GM12874 (cell line): ENCODE measurements at regions not wholly inside any gene's neighbourhood (a gene's known extent, or its start where the extent isn't known, plus 50 kb on each side); places are given as distances from the start of the nearest gene placed in this dataset.

Experiments used
- TF ChIP-seq, protein P1 (sequence below): IDR thresholded peaks from 2 replicates; pipeline ENCODE4 v1.5.1; 2011; ENCODE audit warnings: low read depth, mild to moderate bottlenecking, control low read depth, low read length, moderate library complexity; ENCODE audit not compliant: insufficient read depth

DNA sequence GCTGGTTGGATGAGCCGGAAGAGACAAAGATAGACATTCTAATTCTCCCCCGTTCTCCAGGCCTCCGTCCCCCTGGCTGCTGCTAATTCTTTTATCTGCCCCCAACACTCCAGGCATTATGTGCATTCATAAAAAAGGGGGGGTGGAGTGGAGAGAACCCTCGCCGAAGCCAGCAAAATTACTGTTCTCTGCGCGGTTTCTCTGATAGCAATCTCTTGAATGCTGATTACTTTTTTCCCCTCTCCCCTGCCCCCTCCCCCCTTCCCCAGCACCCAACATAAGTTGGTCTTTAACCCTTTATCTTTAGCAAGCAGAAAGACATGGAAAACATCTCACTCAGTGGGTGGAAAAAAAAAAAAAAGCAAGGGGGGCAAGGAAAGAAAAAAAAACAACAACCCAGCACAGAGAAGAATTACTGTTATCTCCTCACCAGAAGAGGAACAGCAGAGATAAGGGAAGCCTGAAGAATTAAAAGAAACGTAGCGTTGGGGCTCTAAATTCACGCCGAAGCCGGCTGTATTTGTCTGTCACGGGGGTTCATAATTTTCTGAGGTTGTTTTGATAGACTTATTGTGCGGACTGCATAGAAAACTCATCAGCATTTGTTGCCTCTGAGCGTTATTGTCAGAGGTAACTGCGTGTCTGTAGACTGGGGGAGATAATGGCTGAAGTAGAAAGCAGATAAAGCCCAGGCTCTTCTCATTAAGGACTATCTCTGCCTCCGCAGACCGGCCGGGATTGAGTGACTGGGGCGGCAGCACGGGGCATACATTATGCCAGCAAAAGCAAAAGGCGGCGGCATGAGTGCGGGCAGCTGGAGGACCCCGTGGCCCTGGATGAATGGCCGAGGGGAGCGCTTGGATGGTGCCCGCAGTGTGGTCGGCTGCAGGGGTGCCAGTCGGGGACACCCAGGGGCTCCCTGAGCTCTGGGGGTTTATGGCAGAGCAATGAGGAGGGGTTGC lies 126.9 kb downstream of the MRM1 start:
- TF ChIP-seq, protein P1, sequence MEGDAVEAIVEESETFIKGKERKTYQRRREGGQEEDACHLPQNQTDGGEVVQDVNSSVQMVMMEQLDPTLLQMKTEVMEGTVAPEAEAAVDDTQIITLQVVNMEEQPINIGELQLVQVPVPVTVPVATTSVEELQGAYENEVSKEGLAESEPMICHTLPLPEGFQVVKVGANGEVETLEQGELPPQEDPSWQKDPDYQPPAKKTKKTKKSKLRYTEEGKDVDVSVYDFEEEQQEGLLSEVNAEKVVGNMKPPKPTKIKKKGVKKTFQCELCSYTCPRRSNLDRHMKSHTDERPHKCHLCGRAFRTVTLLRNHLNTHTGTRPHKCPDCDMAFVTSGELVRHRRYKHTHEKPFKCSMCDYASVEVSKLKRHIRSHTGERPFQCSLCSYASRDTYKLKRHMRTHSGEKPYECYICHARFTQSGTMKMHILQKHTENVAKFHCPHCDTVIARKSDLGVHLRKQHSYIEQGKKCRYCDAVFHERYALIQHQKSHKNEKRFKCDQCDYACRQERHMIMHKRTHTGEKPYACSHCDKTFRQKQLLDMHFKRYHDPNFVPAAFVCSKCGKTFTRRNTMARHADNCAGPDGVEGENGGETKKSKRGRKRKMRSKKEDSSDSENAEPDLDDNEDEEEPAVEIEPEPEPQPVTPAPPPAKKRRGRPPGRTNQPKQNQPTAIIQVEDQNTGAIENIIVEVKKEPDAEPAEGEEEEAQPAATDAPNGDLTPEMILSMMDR = no peak

DNA sequence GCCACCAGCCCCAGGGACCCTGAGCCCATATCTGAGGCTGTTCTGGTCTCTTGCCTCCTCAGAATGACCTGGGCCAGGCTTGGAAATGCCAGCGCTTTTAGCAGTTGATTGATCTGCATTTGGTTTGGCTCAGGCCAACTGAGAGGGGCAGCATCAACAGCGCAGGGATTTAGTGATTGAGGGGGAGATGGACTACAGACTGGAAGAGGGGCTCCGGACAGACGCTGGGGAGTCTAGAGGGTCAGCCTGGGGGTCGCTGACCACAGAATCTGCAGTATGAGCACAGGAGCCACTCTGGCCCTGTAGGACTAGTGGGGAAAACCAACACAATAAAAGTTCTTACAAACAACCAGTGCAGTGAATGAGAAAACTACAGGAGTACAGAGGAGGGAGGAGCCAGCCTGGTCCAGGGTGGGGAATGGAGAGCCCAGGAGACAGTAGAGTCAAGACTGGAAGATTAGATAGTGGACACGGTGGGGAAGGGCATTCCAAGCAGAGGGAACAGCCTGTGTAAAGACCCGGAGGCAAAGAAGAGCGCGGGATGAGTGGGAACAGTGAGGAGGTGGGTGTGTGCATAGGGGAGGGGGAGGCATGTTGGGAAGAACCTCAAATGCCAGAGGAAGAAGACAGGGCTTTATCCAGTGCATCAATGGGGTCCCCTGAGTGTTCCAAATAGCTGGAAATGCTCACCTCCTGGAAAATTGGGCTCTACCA lies 128.9 kb downstream of the MRM1 start:
- TF ChIP-seq, protein P1 = no peak

DNA sequence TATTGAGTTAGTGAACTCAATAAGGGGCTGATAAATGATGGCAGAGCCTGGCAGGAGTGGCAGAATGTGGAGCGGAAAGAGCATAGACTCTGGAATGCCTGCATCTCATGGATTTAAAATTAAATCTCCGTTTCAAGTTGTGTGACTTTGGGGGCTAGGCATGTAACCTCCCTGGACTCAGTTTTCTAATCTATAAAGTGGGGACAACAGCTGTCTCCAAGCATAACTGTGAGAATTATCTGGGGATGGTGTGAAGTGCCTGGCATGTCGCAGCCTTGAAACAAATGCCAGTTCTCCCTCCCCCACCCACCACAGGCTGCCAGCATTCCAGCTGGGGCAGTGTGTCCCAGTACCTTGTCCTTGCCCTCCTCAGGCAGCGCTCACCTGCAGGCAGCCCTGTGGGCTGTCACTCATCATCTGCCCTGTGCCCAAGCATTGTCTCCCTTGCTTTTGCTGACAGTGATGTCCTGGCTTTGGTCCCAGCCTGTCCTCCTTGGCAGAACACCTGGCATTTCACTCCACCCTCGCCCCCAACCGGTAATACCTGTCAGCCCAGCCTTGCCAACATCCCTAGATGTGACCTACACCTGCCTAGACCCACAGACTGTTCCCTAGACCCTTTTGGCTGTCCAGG lies 129.6 kb downstream of the MRM1 start:
- TF ChIP-seq, protein P1 = no peak

DNA sequence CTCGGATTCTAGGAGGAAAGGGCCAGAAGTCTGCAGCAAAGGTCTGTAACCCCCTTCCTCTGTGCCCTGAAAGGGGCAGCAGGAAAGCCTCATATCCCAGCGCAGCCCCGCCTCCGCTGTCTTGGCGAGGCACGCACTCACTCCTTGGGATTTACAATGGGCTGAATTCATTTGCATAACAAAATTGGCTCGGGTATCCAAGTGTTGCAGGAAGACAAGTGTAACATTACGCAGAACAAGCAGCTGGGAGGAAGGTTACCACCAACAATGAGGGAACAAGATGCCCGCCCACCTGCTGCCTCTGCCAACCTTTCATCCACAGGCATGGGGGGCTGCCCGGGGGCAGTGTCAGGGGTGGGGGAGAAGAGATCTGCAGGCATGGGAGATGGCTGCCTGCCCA lies 130.4 kb downstream of the MRM1 start:
- TF ChIP-seq, protein P1 = no peak

DNA sequence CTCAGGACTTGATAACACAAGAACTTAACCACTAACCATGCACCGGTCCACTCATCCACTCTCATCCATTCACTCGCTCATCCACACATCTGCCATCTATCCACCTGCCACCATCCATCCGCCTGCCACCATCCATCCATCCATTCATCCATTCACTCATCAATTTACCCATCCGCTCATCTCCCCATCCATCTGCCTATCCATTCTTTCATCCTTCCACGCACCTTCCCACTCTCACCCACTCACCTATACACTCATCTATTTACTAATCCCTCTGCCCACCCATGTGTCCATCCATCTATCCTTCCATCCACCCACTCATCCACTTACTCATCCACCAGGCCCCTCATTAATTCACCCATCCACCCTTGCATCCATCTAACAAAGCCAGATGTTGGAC lies 131.0 kb downstream of the MRM1 start:
- TF ChIP-seq, protein P1 = no peak

DNA sequence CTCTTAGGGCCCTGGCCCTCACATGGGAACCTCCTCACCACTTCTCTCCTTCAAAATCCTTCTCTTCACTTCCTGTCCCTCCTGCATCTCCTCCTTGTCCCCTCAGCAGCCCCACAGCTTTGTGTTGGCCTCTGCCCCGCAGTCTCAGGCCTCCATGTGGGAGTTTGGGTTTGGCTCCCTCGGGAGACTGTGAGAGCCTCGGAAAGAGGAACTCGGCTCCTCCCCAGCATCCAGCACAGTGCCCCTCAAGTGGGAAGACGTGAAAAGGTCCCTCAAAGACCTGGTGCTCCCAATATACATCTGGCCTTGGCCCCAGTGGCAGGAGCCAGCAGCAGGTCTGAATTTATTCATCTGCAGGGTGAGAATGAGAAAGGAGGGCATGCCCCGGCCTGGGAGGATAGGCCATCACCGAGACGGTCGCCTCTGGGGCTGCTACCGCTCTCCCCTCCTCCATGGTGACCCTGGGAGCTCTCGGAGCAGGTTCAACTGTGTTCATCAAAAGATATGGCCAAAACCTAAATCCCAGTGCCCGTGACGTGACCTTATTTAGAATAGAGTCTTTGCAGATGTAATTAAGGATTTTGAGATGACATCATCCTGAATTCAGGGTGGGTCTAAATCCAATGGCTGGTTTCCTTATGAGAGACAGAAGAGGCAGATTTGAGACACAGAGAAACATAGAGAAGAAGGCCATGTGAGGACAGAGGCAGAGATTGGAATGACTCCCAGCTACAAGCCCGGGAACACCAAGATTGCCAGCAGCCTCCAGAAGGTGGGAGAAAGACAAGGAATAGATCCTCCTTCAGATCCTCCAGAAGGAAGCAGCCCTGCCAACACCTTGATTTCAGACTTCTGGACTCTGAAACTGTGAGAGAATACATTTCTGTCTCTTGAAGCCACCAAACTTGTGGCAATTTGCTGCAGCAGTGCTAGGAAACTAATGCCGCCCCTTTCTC lies 135.1 kb downstream of the MRM1 start:
- TF ChIP-seq, protein P1 = no peak
